ENCODE measurements at regions not wholly inside any gene's neighbourhood (a gene's known extent, or its start where the extent isn't known, plus 50 kb on each side); places are given as distances from the start of the nearest gene placed in this dataset.
"Not testable (repeated sequence)": the region's sequence is repeated elsewhere in the genome, so short reads cannot be mapped to it uniquely, and the experiment has no call there.

GRCh38 chr4:134687646-134688628 is 486.3 kb upstream of the PABPC4L start:
- no peak for DNase-seq

- DNase-seq, result no peak
Measured at GRCh38 chr4:134677209-134677814, 475.7 kb upstream of the PABPC4L start.

GRCh38 chr4:134668237-134668636 is 466.6 kb upstream of the PABPC4L start:
- no peak for DNase-seq

GRCh38 chr4:134666640-134667039 is 465.1 kb upstream of the PABPC4L start:
- DNase-seq, result no peak

GRCh38 chr4:134665429-134665828 is 463.8 kb upstream of the PABPC4L start:
- no peak for DNase-seq

- no peak for DNase-seq
Measured at GRCh38 chr4:134663742-134664141, 462.2 kb upstream of the PABPC4L start.

- no peak for DNase-seq
Measured at GRCh38 chr4:134650461-134650860, 448.9 kb upstream of the PABPC4L start.

GRCh38 chr4:134645778-134646177 is 444.2 kb upstream of the PABPC4L start:
- DNase-seq, result no peak

- DNase-seq, result no peak
Measured at GRCh38 chr4:134636338-134637051, 434.9 kb upstream of the PABPC4L start.

- DNase-seq, result no peak
Measured at GRCh38 chr4:134634301-134634700, 432.7 kb upstream of the PABPC4L start.

GRCh38 chr4:134632056-134632455 is 430.5 kb upstream of the PABPC4L start:
- no peak for DNase-seq

- no peak for DNase-seq
Measured at GRCh38 chr4:134628066-134628465, 426.5 kb upstream of the PABPC4L start.

- DNase-seq, result no peak
Measured at GRCh38 chr4:134627366-134627765, 425.8 kb upstream of the PABPC4L start.

GRCh38 chr4:134624365-134624764 is 422.8 kb upstream of the PABPC4L start:
- DNase-seq, result no peak

GRCh38 chr4:134622626-134623575 is 421.3 kb upstream of the PABPC4L start:
- not testable (repeated sequence) for DNase-seq

- no peak for DNase-seq
Measured at GRCh38 chr4:134622199-134622598, 420.6 kb upstream of the PABPC4L start.

- not testable (repeated sequence) for DNase-seq
Measured at GRCh38 chr4:134621715-134622114, 420.1 kb upstream of the PABPC4L start.

- DNase-seq, result no peak
Measured at GRCh38 chr4:134610956-134611355, 409.4 kb upstream of the PABPC4L start.

GRCh38 chr4:134610172-134610571 is 408.6 kb upstream of the PABPC4L start:
- DNase-seq, result no peak

GRCh38 chr4:134601706-134602105 is 400.1 kb upstream of the PABPC4L start:
- DNase-seq, result no peak

- DNase-seq, result no peak
Measured at GRCh38 chr4:134591326-134591725, 389.7 kb upstream of the PABPC4L start.

- no peak for DNase-seq
Measured at GRCh38 chr4:134585972-134586371, 384.4 kb upstream of the PABPC4L start.

Data from SHP77 treated with DMSO at 0.1 percent for 48 hours (cell line).